ENCODE measurements at regions not wholly inside any gene's neighbourhood (a gene's known extent, or its start where the extent isn't known, plus 50 kb on each side); places are given as distances from the start of the nearest gene placed in this dataset.

GRCh38 chr3:59438492-59438891 lies 388.7 kb upstream of the CFAP20DC start:
- no peak for TF ChIP-seq POLR2A (IDR thresholded peaks at IDR 0.05)
- no peak for TF ChIP-seq CTCF (IDR thresholded peaks at IDR 0.05)
- TF ChIP-seq POLR2AphosphoS5 (IDR thresholded peaks at IDR 0.05): no peak
- no peak for TF ChIP-seq EP300 (IDR thresholded peaks at IDR 0.05)
